Activated CD4-positive, alpha-beta T cell treated with anti-CD3 and anti-CD28 coated beads, Interleukin-2, amount 50 U/mL, for 48 hours (primary cell): ENCODE measurements at regions not wholly inside any gene's neighbourhood (a gene's known extent, or its start where the extent isn't known, plus 50 kb on each side); places are given as distances from the start of the nearest gene placed in this dataset.

Source experiments
- DNase-seq, 2 experiments: peaks; one replicate each; pipeline ENCODE4 v3.0.0-alpha.2; 2020

GRCh38 chr1:5651473-5651872 lies 340.8 kb downstream of the NPHP4 start:
- DNase-seq = no peak

GRCh38 chr1:5651027-5651410 lies 341.2 kb downstream of the NPHP4 start:
- DNase-seq = no peak

- no peak for DNase-seq
Observed at GRCh38 chr1:5650283-5651026, 341.8 kb downstream of the NPHP4 start.

GRCh38 chr1:5649795-5650194 lies 342.4 kb downstream of the NPHP4 start:
- no peak for DNase-seq

- DNase-seq = no peak
Observed at GRCh38 chr1:5649166-5649551, 343.1 kb downstream of the NPHP4 start.

- no peak for DNase-seq
Observed at GRCh38 chr1:5648410-5649165, 343.6 kb downstream of the NPHP4 start.

GRCh38 chr1:5647234-5647633 lies 345.0 kb downstream of the NPHP4 start:
- DNase-seq = no peak

GRCh38 chr1:5646486-5647149 lies 345.6 kb downstream of the NPHP4 start:
- no peak for DNase-seq

- DNase-seq = no peak
Observed at GRCh38 chr1:5645929-5646328, 346.3 kb downstream of the NPHP4 start.

- no peak for DNase-seq
Observed at GRCh38 chr1:5645135-5645399, 347.2 kb downstream of the NPHP4 start.

- no peak for DNase-seq
Observed at GRCh38 chr1:5644281-5645134, 347.7 kb downstream of the NPHP4 start.

- no peak for DNase-seq
Observed at GRCh38 chr1:5643360-5644107, 348.7 kb downstream of the NPHP4 start.

GRCh38 chr1:5640845-5641244 lies 351.4 kb downstream of the NPHP4 start:
- DNase-seq = no peak

GRCh38 chr1:5639106-5639722 lies 353.0 kb downstream of the NPHP4 start:
- no peak for DNase-seq

GRCh38 chr1:5638582-5638981 lies 353.6 kb downstream of the NPHP4 start:
- no peak for DNase-seq

GRCh38 chr1:5637171-5637570 lies 355.1 kb downstream of the NPHP4 start:
- peak; percentile 19 to 30 for DNase-seq

- DNase-seq = no peak
Observed at GRCh38 chr1:5634893-5635292, 357.3 kb downstream of the NPHP4 start.

GRCh38 chr1:5632814-5633213 lies 359.4 kb downstream of the NPHP4 start:
- no peak for DNase-seq

GRCh38 chr1:5632224-5632623 lies 360.0 kb downstream of the NPHP4 start:
- DNase-seq = peak in 1 of 2 experiments; percentile 13

- DNase-seq = no peak
Observed at GRCh38 chr1:5628416-5628815, 363.8 kb downstream of the NPHP4 start.

- no peak for DNase-seq
Observed at GRCh38 chr1:5623399-5623798, 368.8 kb downstream of the NPHP4 start.

- DNase-seq = no peak
Observed at GRCh38 chr1:5622412-5622811, 369.8 kb downstream of the NPHP4 start.
